OCI-M2 (cell line): ENCODE measurements at regions not wholly inside any gene's neighbourhood (a gene's known extent, or its start where the extent isn't known, plus 50 kb on each side); places are given as distances from the start of the nearest gene placed in this dataset.
A peak's percentile ranks its signal among the peaks of the same experiment; 100 is the strongest.

ENCODE experiments used
- DNase-seq: peaks from one replicate; lab custom pipeline; 2025; ENCODE audit not compliant: unreplicated experiment; lab: John Stamatoyannopoulos, UW

DNA sequence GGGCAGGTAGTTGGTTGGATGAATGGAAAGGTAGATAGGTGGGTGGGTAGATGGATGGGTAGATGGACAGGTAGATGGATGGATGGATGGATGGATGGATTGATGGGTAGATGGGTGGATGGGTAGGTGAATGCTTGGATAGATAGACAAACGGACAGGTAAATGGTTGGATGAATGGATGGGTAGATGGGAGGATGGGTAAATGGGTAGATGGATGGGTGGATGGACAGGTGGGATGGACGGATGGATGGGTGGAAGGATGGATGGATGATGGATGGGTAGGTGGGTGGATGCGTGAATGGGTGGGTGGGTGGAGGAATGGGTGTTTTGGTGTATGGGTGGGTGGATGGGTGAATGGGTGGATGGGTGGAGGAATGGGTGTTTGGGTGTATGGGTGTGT is 50.1 kb upstream of the ASAP2 start:
- DNase-seq: no peak

GRCh38 chr2:9154061-9154460 is 52.6 kb upstream of the ASAP2 start:
- DNase-seq: no peak

DNA sequence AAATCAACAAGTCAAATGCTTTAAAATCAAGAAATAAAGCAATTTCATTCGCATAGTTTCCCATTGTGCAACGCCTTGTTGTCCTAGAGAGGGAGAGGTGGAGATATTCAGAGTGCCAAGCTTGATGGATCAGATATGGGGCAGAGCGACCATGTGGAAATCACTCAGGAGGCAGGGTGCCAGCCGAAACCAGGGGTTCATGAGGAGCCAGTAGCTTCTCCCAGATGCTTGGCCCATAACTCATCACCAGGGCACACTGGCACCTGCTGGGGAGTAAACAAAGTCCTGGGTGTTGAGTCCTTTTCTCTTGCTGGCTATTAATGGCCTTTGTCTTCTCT is 53.0 kb upstream of the ASAP2 start:
- no peak for DNase-seq

DNA sequence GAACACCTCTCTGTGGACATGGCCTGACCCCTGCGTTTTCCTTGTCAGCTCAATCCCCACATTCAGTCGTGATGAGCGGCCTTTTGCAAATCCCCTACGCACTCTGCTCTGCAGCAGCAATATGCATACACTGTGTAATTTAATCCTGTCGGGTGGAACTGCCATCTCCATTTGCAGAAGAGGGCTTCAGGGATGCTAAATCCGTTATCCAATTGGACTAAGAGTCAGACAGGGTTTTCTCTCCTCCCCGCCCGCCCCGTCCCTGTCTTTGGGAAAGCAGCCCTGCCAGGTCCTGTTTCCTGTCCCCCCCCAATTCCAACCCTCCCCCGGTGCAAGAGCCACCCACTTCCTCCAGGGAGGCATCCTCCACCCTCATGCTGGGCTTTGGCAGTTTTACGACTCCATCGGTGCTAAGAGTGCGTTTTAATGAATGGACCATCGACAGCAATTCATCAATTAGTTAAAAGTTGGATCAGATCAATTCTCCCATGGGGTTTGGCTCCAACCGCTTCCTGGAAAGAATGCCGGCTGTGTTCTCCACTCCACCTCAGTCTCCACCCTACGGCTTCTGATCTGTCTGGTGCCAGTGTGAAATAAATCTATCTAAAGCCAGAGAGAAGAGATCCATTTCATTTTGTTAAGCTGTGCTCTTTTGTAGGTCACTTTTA is 53.5 kb upstream of the ASAP2 start:
- no peak for DNase-seq

DNA sequence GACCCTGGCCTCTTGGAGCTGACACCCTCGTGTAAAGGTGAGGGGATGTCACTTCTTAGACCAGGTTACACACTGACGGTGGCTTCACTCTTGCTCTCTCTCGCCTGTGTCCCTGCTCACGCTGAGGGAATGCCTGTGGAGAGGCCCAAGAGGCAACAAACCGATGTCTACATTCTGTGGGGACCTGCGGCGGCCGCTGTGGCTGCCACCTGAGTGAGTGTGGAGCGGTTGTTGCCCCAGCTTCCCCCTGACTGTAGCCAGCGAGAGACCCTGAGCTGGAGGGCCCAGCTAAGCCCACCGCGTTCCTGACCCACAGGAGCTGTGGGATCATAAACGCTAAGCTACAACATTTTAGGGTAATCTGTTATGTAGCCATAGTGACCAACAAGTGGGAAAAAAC is 55.7 kb upstream of the ASAP2 start:
- no peak for DNase-seq

DNA sequence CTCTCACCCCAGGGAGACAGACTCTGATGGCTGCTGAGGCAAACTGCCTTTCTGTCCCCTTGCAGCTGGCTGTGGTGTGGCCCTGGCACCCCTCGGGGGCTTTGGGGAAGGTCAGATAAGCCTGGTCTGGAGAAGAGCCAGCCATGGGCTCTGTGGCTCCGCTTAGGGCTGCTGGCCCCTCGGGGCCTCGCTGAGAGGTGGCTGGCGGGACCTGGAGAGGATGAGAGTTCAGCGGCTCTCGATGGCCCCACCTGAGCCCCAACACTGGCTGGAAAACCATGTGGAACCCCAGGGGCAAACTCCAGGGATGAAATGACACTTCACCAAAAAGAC is 56.1 kb upstream of the ASAP2 start:
- no peak for DNase-seq

DNA sequence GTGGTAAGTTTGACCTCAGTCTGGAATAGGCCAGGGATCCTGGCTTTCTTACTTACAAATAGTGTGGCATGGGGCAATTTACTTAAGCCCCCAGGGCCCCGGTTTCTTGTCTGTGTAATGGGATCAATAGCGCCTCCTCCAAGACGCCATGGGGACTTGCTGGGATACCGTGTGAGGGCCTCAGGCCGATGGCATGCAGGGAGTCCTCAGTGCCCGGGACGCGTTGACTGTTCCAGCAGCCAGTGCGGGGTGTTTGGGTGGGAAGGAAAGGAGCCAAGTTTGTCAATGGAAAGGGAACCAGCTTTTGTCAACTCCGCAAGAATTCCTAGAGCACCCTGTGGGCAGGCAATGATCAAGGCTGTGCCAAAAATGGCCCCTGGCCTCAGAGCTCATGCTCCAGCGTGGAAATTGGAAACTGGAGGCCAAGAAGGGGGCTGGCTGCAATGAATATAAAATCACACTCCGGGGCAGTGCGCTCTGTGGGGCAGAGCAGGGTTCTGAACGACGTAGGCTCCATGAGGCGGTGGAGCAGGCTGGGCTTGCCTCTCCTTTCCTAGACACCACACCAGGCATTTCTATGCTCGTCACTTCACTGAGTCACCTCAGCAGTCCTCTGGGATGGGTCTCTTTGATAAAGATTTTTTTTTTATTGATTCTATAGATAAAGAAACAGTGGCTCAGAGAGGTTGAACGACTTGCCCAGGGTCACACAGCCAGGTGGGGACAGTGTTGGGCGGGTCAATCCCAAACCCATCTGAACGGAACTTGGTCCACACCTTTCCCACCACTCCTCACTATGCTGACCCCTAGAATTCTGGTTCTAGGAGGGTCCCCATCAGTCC is 56.7 kb upstream of the ASAP2 start:
- no peak for DNase-seq

- no peak for DNase-seq
These were observed 57.3 kb upstream of the ASAP2 start for GRCh38 chr2:9149388-9149660.

DNA sequence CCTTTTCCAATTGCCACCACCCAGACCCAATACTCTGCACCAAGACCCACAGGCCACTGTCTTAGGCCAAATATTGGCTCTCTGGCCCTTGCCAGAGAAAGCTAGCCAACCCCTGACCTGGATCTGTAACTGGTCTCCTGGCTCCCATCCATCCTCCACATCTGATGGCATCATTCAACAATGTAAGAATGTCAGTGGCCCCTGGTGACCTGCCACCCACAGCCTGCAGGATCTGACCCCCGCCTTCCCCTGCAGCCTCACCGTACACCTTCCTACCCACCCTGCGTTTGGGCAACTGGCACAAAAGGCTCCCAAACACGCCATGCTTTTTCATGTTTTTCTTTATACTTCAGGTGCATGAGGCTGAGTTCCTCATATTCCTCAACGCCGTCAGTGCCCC is 60.0 kb upstream of the ASAP2 start:
- no peak for DNase-seq

DNA sequence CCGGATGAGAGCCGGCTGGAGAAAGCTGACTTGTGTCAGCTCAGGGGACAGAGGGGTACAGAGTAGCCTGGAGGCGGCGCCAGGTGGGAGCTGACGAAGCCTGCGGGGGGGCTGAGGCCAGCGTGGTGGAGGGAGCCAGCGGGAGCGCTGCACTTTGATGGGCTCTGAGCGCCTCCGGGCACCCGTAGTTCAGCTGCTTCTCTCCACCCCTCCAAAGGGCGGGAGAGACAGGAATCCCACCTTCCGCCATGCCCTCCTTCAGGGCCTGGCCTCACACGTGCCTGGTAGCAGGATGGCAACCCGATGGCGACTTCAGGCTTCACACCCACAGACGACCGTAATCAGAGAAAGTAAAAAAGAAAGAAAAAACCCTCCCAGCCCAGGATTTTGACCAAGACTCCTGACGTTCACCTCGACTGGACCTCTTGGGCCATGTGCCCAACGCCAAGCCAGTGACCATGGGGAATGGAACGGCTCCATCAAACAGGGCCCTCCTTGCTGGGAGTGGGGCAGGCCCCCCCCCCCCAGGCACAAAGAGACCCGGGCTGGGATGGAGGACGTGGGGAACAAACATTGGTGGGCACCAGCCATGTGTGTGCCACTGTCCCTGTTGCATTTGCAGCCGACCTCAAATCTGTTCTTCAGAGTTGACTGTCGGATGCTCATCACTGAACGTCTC is 60.7 kb upstream of the ASAP2 start:
- no peak for DNase-seq

- DNase-seq: no peak
These were observed 61.4 kb upstream of the ASAP2 start for GRCh38 chr2:9145109-9145751.

GRCh38 chr2:9144617-9145016 is 62.0 kb upstream of the ASAP2 start:
- DNase-seq: no peak

GRCh38 chr2:9144046-9144445 is 62.6 kb upstream of the ASAP2 start:
- no peak for DNase-seq

GRCh38 chr2:9143264-9143815 is 63.3 kb upstream of the ASAP2 start:
- DNase-seq: no peak

GRCh38 chr2:9142551-9143263 is 63.9 kb upstream of the ASAP2 start:
- DNase-seq: peak; percentile 25

DNA sequence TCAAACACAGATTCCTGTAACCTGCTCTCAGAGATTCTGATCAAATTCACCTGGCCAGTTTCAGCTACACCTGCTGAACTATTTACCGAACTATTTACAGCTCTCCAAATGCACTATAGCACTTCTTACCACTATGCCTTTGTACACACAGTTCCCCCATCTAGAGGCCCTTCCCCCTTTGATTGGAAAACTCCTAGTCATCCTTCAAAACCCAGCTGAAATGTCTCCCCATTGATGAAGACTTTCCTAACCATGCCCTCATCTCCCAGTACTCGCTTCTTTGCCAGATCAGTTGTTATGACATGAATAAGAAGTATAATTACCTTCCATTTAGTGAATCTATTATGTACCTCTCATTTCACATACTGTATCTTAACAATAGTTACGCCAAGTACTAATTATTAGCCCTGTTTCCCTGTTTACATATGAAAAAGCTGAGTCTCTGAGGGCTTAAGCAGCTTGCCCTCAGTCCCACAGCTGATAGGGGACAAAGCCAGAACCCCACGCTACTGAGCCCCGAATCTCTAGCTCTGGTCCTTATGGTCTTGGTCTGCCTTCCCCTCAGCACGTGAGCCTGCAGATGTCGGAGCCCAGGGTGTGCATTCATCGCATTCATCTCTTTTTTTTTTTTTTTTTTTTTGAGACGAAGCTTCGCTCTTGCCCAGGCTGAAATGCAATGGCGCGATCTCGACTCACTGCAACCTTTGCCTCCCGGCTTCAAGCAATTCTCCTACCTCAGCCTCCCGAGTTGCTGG is 64.7 kb upstream of the ASAP2 start:
- DNase-seq: no peak

DNA sequence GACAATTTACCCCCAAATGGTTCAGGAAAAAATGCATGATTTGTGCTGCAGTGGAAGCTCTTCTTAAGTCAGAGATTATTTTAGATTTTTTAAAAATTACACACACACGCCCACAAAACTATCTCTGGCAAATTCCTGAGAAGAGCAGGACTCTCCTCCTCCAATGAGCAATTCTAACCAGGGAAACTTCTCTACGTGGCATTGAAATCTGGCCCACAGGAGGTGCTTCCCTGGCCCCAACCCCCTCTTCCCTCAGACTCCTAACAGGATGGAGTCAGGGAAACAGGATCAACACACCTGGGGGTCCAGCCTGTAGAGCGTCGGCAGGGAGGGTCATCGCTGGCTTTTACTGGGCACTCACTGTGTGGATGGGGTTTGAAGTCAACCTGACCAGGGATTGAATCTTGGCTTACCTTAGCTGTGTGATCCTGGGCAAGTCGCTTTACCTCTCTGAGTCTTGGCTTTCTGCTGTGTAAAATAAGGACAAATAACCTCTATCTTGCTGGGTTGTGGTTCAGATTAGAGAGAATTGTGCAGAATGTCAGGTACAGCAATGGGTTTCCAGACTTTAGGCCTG is 65.4 kb upstream of the ASAP2 start:
- DNase-seq: no peak

- DNase-seq: no peak
These were observed 66.0 kb upstream of the ASAP2 start for GRCh38 chr2:9140645-9141044.

- peak; percentile 4 for DNase-seq
These were observed 66.8 kb upstream of the ASAP2 start for GRCh38 chr2:9139491-9140443.
